Adrenal gland (tissue), 9 donors: ENCODE measurements at regions not wholly inside any gene's neighbourhood (a gene's known extent, or its start where the extent isn't known, plus 50 kb on each side); places are given as distances from the start of the nearest gene placed in this dataset.

Source experiments
- DNase-seq, 7 donors: peaks; one replicate each; pipeline ENCODE4 v3.0.0-alpha.2; 2019 to 2020
- H3K27ac ChIP-seq, 5 donors: fragments of 200-600 bp; sonication (generic) in 4 of 5; 1 replicate in 3 of 5; 2 replicates in 2 of 5; pipeline versions ENCODE4 v1.5.1 to v1.8.0; 2016 to 2020; ENCODE audit warnings: mild to moderate bottlenecking in 1 of 5
- H3K27me3 ChIP-seq: fragments of 200-600 bp; 2 replicates; pipeline ENCODE4 v1.8.0; 2021
- H3K36me3 ChIP-seq, 2 donors: fragments of 200-600 bp; replicated peaks in 1 of 2; 1 replicate in 1 of 2; 2 replicates in 1 of 2; pipeline versions ENCODE4 v1.5.1 to v1.8.0; 2018 to 2022
- H3K4me1 ChIP-seq, 2 donors: fragments of 200-600 bp; replicated peaks in 1 of 2; 1 replicate in 1 of 2; 2 replicates in 1 of 2; pipeline versions ENCODE4 v1.5.1 to v1.8.0; 2018 to 2021
- H3K4me3 ChIP-seq, 4 donors: fragments of 200-600 bp; sonication (generic) in 3 of 4; one replicate each; pipeline ENCODE4 v1.5.1; 2016 to 2018
- H3K9me3 ChIP-seq, 3 donors: fragments of 200-600 bp; sonication (generic) in 1 of 3; replicated peaks in 1 of 3; 1 replicate in 2 of 3; 2 replicates in 1 of 3; pipeline versions ENCODE4 v1.5.1 to v1.8.0; 2016 to 2021
- POLR2A ChIP-seq, 2 donors: fragments of 450-650 bp; IDR thresholded peaks; one replicate each; pipeline ENCODE4 v1.6.1; 2017; ENCODE audit warnings: antibody characterized with exemption in 2 of 2, mild to moderate bottlenecking in 2 of 2, moderate library complexity in 1 of 2
- WGBS, 4 donors: extraction: QIAGEN DNeasy Blood & Tissue Kit in 2 of 4; methylation state at CpG; one replicate each; pipeline versions ENCODE4 v1.1.5 to v1.1.7; 2013 to 2017; 5-methylcytosine and 5-hydroxymethylcytosine counted together
- intact Hi-C, 2 donors: fragments of 100-400 bp; cut with DNase I; formaldehyde crosslinking; loops; one replicate each; pipeline versions ENCODE4 v1.14.1 to v1.15.0; 2022 to 2023
- TF ChIP-seq, protein P1 (sequence below), 6 experiments: fragments of 450-650 bp in 4 of 6; fragments of 200-600 bp in 2 of 6; sonication (generic) in 1 of 6; IDR thresholded peaks; 1 replicate in 5 of 6; 2 replicates in 1 of 6; pipeline versions ENCODE4 v1.5.1 to v1.8.0; 2016 to 2021; ENCODE audit warnings: antibody characterized with exemption in 6 of 6, mild to moderate bottlenecking in 2 of 6, moderate library complexity in 1 of 6
- donor health status: healthy with polysubstance abuse.
- donor health status: Bipolar disorder and iron deficiency.
- donor health status: DM: yes; HTN: yes; CAD: no.
- donor health status: DM: no; HTN: no; CAD: no.
- donor health status: DM: no; HTN: no; CAD: no.

GRCh38 chr5:44868541-44868940 lies 59.8 kb downstream of the MRPS30 start:
- intact Hi-C loops: no loop called here
- Histone ChIP-seq H3K36me3 (no peaks in the 10 kb centered on the region), H3K27ac (no peak overlapping the region), H3K27me3 (no peaks in the 10 kb centered on the region), H3K4me3 (no peak overlapping the region), H3K4me1 (no peaks in the 10 kb centered on the region), H3K9me3 (no peaks in the 10 kb centered on the region)
- WGBS, 4 donors: 38 to 47% (median 44%) methylated on average over 4 of the region's 4 CpGs
- no peak for DNase-seq
- TF ChIP-seq, protein P1, sequence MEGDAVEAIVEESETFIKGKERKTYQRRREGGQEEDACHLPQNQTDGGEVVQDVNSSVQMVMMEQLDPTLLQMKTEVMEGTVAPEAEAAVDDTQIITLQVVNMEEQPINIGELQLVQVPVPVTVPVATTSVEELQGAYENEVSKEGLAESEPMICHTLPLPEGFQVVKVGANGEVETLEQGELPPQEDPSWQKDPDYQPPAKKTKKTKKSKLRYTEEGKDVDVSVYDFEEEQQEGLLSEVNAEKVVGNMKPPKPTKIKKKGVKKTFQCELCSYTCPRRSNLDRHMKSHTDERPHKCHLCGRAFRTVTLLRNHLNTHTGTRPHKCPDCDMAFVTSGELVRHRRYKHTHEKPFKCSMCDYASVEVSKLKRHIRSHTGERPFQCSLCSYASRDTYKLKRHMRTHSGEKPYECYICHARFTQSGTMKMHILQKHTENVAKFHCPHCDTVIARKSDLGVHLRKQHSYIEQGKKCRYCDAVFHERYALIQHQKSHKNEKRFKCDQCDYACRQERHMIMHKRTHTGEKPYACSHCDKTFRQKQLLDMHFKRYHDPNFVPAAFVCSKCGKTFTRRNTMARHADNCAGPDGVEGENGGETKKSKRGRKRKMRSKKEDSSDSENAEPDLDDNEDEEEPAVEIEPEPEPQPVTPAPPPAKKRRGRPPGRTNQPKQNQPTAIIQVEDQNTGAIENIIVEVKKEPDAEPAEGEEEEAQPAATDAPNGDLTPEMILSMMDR (IDR thresholded peaks at IDR 0.05): no peak
- TF ChIP-seq POLR2A (IDR thresholded peaks at IDR 0.05): no peak

GRCh38 chr5:44869928-44870327 lies 61.2 kb downstream of the MRPS30 start:
- TF ChIP-seq, protein P1 (IDR thresholded peaks at IDR 0.05): no peak
- TF ChIP-seq POLR2A (IDR thresholded peaks at IDR 0.05): no peak
- Histone ChIP-seq H3K27ac (no peak overlapping the region), H3K36me3 (no peaks in the 10 kb centered on the region), H3K4me3 (no peak overlapping the region), H3K4me1 (no peaks in the 10 kb centered on the region), H3K27me3 (no peaks in the 10 kb centered on the region), H3K9me3 (no peaks in the 10 kb centered on the region)
- WGBS, 4 donors: 47 to 57% (median 54%) methylated on average over 2 of the region's 2 CpGs
- intact Hi-C loops: no loop called here
- DNase-seq: no peak

- Histone ChIP-seq H3K27me3 (no peaks in the 10 kb centered on the region), H3K4me1 (no peaks in the 10 kb centered on the region), H3K9me3 (no peaks in the 10 kb centered on the region), H3K36me3 (no peaks in the 10 kb centered on the region), H3K27ac (no peak overlapping the region), H3K4me3 (no peak overlapping the region)
- TF ChIP-seq, protein P1 (IDR thresholded peaks at IDR 0.05): no peak
- TF ChIP-seq POLR2A (IDR thresholded peaks at IDR 0.05): no peak
- DNase-seq: no peak
- intact Hi-C loops: no loop called here
Observed at GRCh38 chr5:44870430-44870829, 61.7 kb downstream of the MRPS30 start.

DNA sequence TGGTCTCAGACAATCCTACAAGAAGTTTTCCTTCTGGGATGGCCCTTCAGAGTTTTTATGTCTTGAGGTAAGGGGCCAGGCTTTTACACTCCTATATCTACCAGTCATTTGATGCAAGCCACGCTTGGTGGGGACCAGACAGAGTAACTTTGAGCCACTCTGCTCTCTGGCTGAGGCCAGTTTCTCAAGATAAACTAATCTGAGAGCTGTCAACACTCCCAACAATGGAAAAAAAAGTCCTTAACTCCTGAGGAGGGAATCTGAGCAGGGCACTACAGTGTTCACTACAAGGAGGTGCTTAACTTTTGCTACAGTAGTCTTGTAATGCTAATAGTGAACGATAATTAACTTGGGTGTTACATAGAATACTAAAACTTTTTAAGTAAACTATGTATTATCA lies 62.7 kb downstream of the MRPS30 start:
- Histone ChIP-seq H3K27me3 (no peaks in the 10 kb centered on the region), H3K4me1 (no peaks in the 10 kb centered on the region), H3K9me3 (no peaks in the 10 kb centered on the region), H3K27ac (no peak overlapping the region), H3K4me3 (no peak overlapping the region), H3K36me3 (no peaks in the 10 kb centered on the region)
- DNase-seq: no peak
- WGBS, 4 donors: 68 to 81% (median 76%) methylated on average over 2 of the region's 2 CpGs
- no peak for TF ChIP-seq POLR2A (IDR thresholded peaks at IDR 0.05)
- TF ChIP-seq, protein P1 (IDR thresholded peaks at IDR 0.05): no peak
- intact Hi-C loops: no loop called here
